ENCODE measurements at regions not wholly inside any gene's neighbourhood (a gene's known extent, or its start where the extent isn't known, plus 50 kb on each side); places are given as distances from the start of the nearest gene placed in this dataset.

DNA sequence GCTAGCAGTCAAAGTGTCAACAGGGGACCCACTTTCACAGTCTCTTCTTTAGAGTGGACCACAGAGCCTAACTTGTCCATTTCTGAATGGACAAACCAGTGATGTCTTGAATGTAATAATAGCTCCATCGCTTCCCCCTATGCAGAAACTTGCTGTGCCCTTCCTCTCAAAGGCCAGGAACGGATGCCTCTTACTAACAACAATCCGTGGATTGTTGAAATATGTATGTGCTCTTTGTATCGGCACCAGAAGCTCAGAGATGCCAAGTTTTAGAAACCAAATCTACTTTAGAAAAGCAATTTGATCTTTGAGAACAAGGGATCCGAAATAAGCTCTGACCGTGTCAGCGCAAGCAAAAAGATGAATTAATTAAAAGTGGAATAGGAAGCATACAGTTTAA is 259.5 kb upstream of the POU2AF2 start:
- TF ChIP-seq, protein P1, sequence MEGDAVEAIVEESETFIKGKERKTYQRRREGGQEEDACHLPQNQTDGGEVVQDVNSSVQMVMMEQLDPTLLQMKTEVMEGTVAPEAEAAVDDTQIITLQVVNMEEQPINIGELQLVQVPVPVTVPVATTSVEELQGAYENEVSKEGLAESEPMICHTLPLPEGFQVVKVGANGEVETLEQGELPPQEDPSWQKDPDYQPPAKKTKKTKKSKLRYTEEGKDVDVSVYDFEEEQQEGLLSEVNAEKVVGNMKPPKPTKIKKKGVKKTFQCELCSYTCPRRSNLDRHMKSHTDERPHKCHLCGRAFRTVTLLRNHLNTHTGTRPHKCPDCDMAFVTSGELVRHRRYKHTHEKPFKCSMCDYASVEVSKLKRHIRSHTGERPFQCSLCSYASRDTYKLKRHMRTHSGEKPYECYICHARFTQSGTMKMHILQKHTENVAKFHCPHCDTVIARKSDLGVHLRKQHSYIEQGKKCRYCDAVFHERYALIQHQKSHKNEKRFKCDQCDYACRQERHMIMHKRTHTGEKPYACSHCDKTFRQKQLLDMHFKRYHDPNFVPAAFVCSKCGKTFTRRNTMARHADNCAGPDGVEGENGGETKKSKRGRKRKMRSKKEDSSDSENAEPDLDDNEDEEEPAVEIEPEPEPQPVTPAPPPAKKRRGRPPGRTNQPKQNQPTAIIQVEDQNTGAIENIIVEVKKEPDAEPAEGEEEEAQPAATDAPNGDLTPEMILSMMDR (IDR thresholded peaks at IDR 0.05) = no peak
- TF ChIP-seq POLR2A (IDR thresholded peaks at IDR 0.05) = no peak
